IMR-90 (cell line): ENCODE measurements at regions not wholly inside any gene's neighbourhood (a gene's known extent, or its start where the extent isn't known, plus 50 kb on each side); places are given as distances from the start of the nearest gene placed in this dataset.

Experiments
- ATAC-seq: fragments of 200-7000 bp; cut with Tn5 transposase; 2 replicates; pipeline ENCODE4 v1.9.1; 2020; ENCODE audit warnings: low read depth, mild to moderate bottlenecking, moderate library complexity
- BruUV-seq: library from RNA; stranded (reverse); fragments of 400-500 nt; replicated peaks from 2 replicates; lab custom pipeline; 2021; lab: Mats Ljungman, UMichigan
- CTCF ChIA-PET: fragments of 300-600 bp; formaldehyde crosslinking; extraction: SDS; loops from one replicate; lab custom pipeline; 2021; ENCODE audit warnings: antibody characterized with exemption; lab: Yijun Ruan, JAX
- POLR2A ChIA-PET: fragments of 300-600 bp; sonication (Branson Sonifier 250); formaldehyde crosslinking; loops from one replicate; lab custom pipeline; 2022; ENCODE audit warnings: antibody characterized with exemption; ENCODE audit not compliant: unreplicated experiment; lab: Charles Lee
- DNase-seq: peaks from one replicate; pipeline ENCODE4 v3.0.0; 2013
- H2AFZ ChIP-seq: replicated peaks from 2 replicates; pipeline ENCODE3; 2013; ENCODE audit warnings: low read length, mild to moderate bottlenecking; ENCODE audit not compliant: poor library complexity
- H2AK5ac ChIP-seq: 2 replicates; pipeline ENCODE4 v1.6.1; 2013; ENCODE audit warnings: low read depth, low read length, inconsistent platforms
- H2AK9ac ChIP-seq: replicated peaks from 2 replicates; pipeline ENCODE3; 2013; ENCODE audit warnings: mild to moderate bottlenecking, low read depth, low read length, moderate library complexity; ENCODE audit not compliant: poor library complexity
- H2BK120ac ChIP-seq: 2 replicates; pipeline ENCODE4 v1.6.1; 2013; ENCODE audit warnings: low read depth, low read length, inconsistent platforms
- H2BK15ac ChIP-seq: 3 replicates; pipeline ENCODE4 v1.6.1; 2013; ENCODE audit warnings: low read depth, low read length, inconsistent platforms
- H2BK20ac ChIP-seq: 2 replicates; pipeline ENCODE4 v1.6.1; 2013; ENCODE audit warnings: low read depth, mild to moderate bottlenecking, inconsistent platforms, low read length, moderate library complexity
- H2BK5ac ChIP-seq: 2 replicates; pipeline ENCODE4 v1.6.1; 2013; ENCODE audit warnings: mild to moderate bottlenecking, low read depth, low read length, inconsistent platforms; ENCODE audit not compliant: poor library complexity, severe bottlenecking
- H3K14ac ChIP-seq: replicated peaks from 2 replicates; pipeline ENCODE4 v1.6.1; 2013; ENCODE audit warnings: low read depth, low read length, inconsistent platforms
- H3K18ac ChIP-seq: 2 replicates; pipeline ENCODE4 v1.6.1; 2013; ENCODE audit warnings: low read depth, low read length, control low read depth
- H3K23ac ChIP-seq: 2 replicates; pipeline ENCODE4 v1.6.1; 2013; ENCODE audit warnings: low read depth, low read length, inconsistent platforms
- H3K27ac ChIP-seq: 2 replicates; pipeline ENCODE4 v1.5.1; 2013; ENCODE audit warnings: mild to moderate bottlenecking, control low read depth, low read length; ENCODE audit not compliant: insufficient read depth
- H3K27me3 ChIP-seq: 2 replicates; pipeline ENCODE4 v1.6.1; 2013; ENCODE audit warnings: low read length; ENCODE audit not compliant: control insufficient read depth, insufficient read depth
- H3K36me3 ChIP-seq: 2 replicates; pipeline ENCODE4 v1.6.1; 2013; ENCODE audit warnings: low read length, mixed read lengths; ENCODE audit not compliant: control insufficient read depth, insufficient read depth
- H3K4ac ChIP-seq: 2 replicates; pipeline ENCODE4 v1.6.1; 2013; ENCODE audit warnings: low read depth, low read length, inconsistent platforms
- H3K4me1 ChIP-seq: 2 replicates; pipeline ENCODE4 v1.6.1; 2013; ENCODE audit warnings: low read length, mixed read lengths; ENCODE audit not compliant: control insufficient read depth, insufficient read depth
- H3K4me2 ChIP-seq: 2 replicates; pipeline ENCODE4 v1.6.1; 2013; ENCODE audit warnings: low read depth, mild to moderate bottlenecking, control low read depth, low read length, moderate library complexity
- H3K4me3 ChIP-seq: 2 replicates; pipeline ENCODE4 v1.5.1; 2013; ENCODE audit warnings: low read depth, mild to moderate bottlenecking, control low read depth, low read length, moderate library complexity; ENCODE audit not compliant: insufficient read depth
- H3K56ac ChIP-seq: 2 replicates; pipeline ENCODE4 v1.6.1; 2013; ENCODE audit warnings: low read length, inconsistent platforms; ENCODE audit not compliant: insufficient read depth; ENCODE audit errors: extremely low read depth
- H3K79me1 ChIP-seq, 2 experiments: 2 replicates each; pipeline ENCODE4 v1.6.1; 2013; ENCODE audit warnings: low read length in 2 of 2, inconsistent platforms in 1 of 2, low read depth in 1 of 2
- H3K9ac ChIP-seq: 2 replicates; pipeline ENCODE4 v1.6.1; 2013; ENCODE audit warnings: low read depth, low read length, control low read depth
- H3K9me1 ChIP-seq: 2 replicates; pipeline ENCODE4 v1.6.1; 2013; ENCODE audit warnings: low read length, inconsistent platforms; ENCODE audit not compliant: insufficient read depth
- H3K9me3 ChIP-seq: 2 replicates; pipeline ENCODE4 v1.6.1; 2013; ENCODE audit warnings: low read length; ENCODE audit not compliant: control insufficient read depth, insufficient read depth
- H4K20me1 ChIP-seq: 2 replicates; pipeline ENCODE4 v1.6.1; 2013; ENCODE audit warnings: low read length, inconsistent platforms; ENCODE audit not compliant: insufficient read depth
- H4K5ac ChIP-seq: 2 replicates; pipeline ENCODE4 v1.6.1; 2013; ENCODE audit warnings: mild to moderate bottlenecking, low read depth, low read length, control low read depth
- H4K8ac ChIP-seq, 2 experiments: 2 replicates each; pipeline ENCODE4 v1.6.1; 2013; ENCODE audit warnings: low read depth in 2 of 2, low read length in 2 of 2, control low read depth in 1 of 2, inconsistent platforms in 1 of 2
- H4K91ac ChIP-seq: 2 replicates; pipeline ENCODE4 v1.6.1; 2013; ENCODE audit warnings: low read depth, low read length, inconsistent platforms; ENCODE audit not compliant: insufficient read depth
- CHD1 ChIP-seq: IDR thresholded peaks from 2 replicates; pipeline ENCODE4 v1.6.1; 2012; ENCODE audit warnings: low read depth, low read length, improper control_type of control experiment
- ELK1 ChIP-seq: fragments of 150-350 bp; IDR thresholded peaks from 2 replicates; pipeline ENCODE4 v1.6.1; 2016; ENCODE audit warnings: low read depth, mild to moderate bottlenecking, low read length, moderate library complexity, borderline replicate concordance
- FOS ChIP-seq: fragments of 150-350 bp; IDR thresholded peaks from 2 replicates; pipeline ENCODE4 v1.6.1; 2016; ENCODE audit warnings: low read depth, low read length
- MAFK ChIP-seq: IDR thresholded peaks from 2 replicates; pipeline ENCODE4 v1.6.1; 2012; ENCODE audit warnings: low read depth, low read length, improper control_type of control experiment
- MAZ ChIP-seq: IDR thresholded peaks from 2 replicates; pipeline ENCODE4 v1.6.1; 2012; ENCODE audit warnings: low read depth, mild to moderate bottlenecking, low read length, improper control_type of control experiment, moderate library complexity, borderline replicate concordance
- NFE2L2 ChIP-seq: fragments of 150-350 bp; IDR thresholded peaks from 2 replicates; pipeline ENCODE4 v1.6.1; 2016; ENCODE audit warnings: low read depth, mild to moderate bottlenecking, low read length
- RFX5 ChIP-seq: IDR thresholded peaks from 2 replicates; pipeline ENCODE4 v1.8.0; 2012; ENCODE audit warnings: low read depth, mild to moderate bottlenecking, low read length, moderate library complexity
- SMC3 ChIP-seq: fragments of 150-350 bp; IDR thresholded peaks from 2 replicates; pipeline ENCODE4 v1.6.1; 2016; ENCODE audit warnings: low read depth, mild to moderate bottlenecking, antibody characterized with exemption, low read length, moderate library complexity
- WGBS, 2 experiments: methylation state at CpG; one replicate each; pipeline versions ENCODE4 v1.1.5 to v1.1.7; 2013; ENCODE audit warnings: missing lambda C conversion rate in 2 of 2; ENCODE audit not compliant: insufficient read length in 1 of 2; ENCODE audit errors: extremely low coverage in 2 of 2; 5-methylcytosine and 5-hydroxymethylcytosine counted together
- dilution Hi-C: fragments of 300-500 bp; cut with HindIII; formaldehyde crosslinking; loops from one replicate; pipeline ENCODE4 v1.14.3; 2018; ENCODE audit warnings: low sequenced_read_pairs; ENCODE audit not compliant: unreplicated experiment
- in situ Hi-C: fragments of 300-500 bp; cut with MboI; formaldehyde crosslinking; loops from 3 replicates; pipeline ENCODE4 v1.14.3; 2019; ENCODE audit warnings: low sequenced_read_pairs, inconsistent platforms, mixed read lengths
- intact Hi-C: fragments of 100-400 bp; cut with micrococcal nuclease; formaldehyde crosslinking; loops from 2 replicates; pipeline ENCODE4 v1.10.0; 2022
- TF ChIP-seq, protein P1 (sequence below): fragments of 150-350 bp; IDR thresholded peaks from 2 replicates; pipeline ENCODE4 v1.6.1; 2017; ENCODE audit warnings: mild to moderate bottlenecking, antibody characterized with exemption, low read length, low read depth

DNA sequence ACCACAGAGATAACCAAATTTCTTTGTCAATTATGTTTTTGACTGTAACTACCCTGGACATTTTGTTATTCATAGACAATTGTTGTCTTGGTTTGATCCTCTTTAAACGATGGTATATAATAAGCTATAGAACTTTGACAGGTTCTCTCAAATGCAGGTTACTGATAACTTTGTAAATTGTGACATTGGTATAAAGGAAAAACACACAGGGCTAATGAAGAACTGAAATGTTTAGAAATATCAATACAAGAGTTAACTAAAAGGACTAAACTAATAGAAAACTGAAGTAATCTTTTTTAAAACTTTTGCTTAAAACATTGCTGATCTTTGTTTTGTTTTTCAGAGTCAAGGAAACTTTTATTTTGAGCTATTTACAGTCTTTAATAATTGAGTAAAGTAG is 124.8 kb downstream of the TPBG start:
- intact Hi-C loops: no loop called here
- Histone ChIP-seq H3K36me3 (no peaks in the 10 kb centered on the region), H4K5ac (no peak overlapping the region), H3K18ac (no peak overlapping the region), H2BK5ac (no peak overlapping the region), H3K79me1 (no peaks in the 10 kb centered on the region), H2BK120ac (no peak overlapping the region), H3K4ac (no peak overlapping the region), H3K9me1 (no peaks in the 10 kb centered on the region), H3K9ac (no peak overlapping the region), H4K20me1 (no peaks in the 10 kb centered on the region), H2BK20ac (no peak overlapping the region), H4K91ac (no peak overlapping the region), H2AK5ac (no peak overlapping the region), H3K4me1 (no peaks in the 10 kb centered on the region), H2AFZ (no peak overlapping the region), H2AK9ac (no peak overlapping the region), H3K4me2 (no peak overlapping the region), H3K27me3 (no peaks in the 10 kb centered on the region; the same call in 1 of the 2 replicates), H2BK15ac (no peak overlapping the region), H3K9me3 (peaks cover 10% of the 10 kb centered on the region), H3K27ac (no peak overlapping the region), H3K56ac (no peak overlapping the region), H3K14ac (no peak overlapping the region), H3K4me3 (no peak overlapping the region), H4K8ac (no peak overlapping the region), H3K23ac (no peak overlapping the region)
- CTCF ChIA-PET: no interaction called here
- no TSS peak for BruUV-seq
- DNase-seq: no peak
- in situ Hi-C loops: no loop called here
- dilution Hi-C loops: no loop called here
- POLR2A ChIA-PET: interaction anchor here (0.5 kb wide), 1 partner anchor 125 kb away, joined by 3 read pairs; the partner anchor contains the start of gene TPBG
- no CpG with 5 or more reads among the region's 1 CpG for WGBS, 2 experiments
- no peak for ATAC-seq
- TF ChIP-seq MAFK (no peak), MAZ (no peak), ELK1 (no peak), RFX5 (no peak), FOS (no peak), SMC3 (no peak), NFE2L2 (no peak), CHD1 (no peak)
- TF ChIP-seq, protein P1, sequence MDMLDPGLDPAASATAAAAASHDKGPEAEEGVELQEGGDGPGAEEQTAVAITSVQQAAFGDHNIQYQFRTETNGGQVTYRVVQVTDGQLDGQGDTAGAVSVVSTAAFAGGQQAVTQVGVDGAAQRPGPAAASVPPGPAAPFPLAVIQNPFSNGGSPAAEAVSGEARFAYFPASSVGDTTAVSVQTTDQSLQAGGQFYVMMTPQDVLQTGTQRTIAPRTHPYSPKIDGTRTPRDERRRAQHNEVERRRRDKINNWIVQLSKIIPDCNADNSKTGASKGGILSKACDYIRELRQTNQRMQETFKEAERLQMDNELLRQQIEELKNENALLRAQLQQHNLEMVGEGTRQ: no peak
